ENCODE measurements at regions not wholly inside any gene's neighbourhood (a gene's known extent, or its start where the extent isn't known, plus 50 kb on each side); places are given as distances from the start of the nearest gene placed in this dataset.
"Not testable (repeated sequence)": the region's sequence is repeated elsewhere in the genome, so short reads cannot be mapped to it uniquely, and the experiment has no call there.

DNA sequence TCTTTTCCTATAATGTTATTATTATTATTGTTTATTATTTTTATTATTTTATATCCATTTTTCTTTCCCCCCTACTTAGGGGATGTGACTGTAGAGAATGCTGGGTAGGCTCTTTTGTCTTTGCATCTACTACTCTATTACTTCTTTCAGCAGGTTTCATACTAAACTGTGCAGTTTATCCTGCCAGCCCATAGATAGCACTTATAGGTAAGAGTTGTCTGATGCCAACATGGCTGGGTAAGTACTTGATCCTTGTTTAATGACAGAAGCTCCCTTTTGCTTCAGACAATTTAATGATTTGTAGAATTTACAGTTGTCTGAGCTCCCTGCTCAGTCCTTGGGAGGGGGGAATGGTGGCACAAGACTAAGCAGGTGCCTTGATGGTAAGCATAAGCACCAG is 262.9 kb upstream of the CDH2 start:
- Histone ChIP-seq H3K27me3 (no peaks in the 10 kb centered on the region), H3K4me3 (no peak overlapping the region), H3K27ac (no peak overlapping the region), H3K9me3 (ENCODE audit: low read depth) (no peaks in the 10 kb centered on the region), H3K36me3 (no peaks in the 10 kb centered on the region), H3K4me1 (ENCODE audit: low read depth) (no peaks in the 10 kb centered on the region)
- TF ChIP-seq, protein P1, sequence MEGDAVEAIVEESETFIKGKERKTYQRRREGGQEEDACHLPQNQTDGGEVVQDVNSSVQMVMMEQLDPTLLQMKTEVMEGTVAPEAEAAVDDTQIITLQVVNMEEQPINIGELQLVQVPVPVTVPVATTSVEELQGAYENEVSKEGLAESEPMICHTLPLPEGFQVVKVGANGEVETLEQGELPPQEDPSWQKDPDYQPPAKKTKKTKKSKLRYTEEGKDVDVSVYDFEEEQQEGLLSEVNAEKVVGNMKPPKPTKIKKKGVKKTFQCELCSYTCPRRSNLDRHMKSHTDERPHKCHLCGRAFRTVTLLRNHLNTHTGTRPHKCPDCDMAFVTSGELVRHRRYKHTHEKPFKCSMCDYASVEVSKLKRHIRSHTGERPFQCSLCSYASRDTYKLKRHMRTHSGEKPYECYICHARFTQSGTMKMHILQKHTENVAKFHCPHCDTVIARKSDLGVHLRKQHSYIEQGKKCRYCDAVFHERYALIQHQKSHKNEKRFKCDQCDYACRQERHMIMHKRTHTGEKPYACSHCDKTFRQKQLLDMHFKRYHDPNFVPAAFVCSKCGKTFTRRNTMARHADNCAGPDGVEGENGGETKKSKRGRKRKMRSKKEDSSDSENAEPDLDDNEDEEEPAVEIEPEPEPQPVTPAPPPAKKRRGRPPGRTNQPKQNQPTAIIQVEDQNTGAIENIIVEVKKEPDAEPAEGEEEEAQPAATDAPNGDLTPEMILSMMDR (IDR thresholded peaks at IDR 0.05; ENCODE audit: low read depth, low read length) = peak; percentile 61
- DNase-seq (ENCODE audit: low read depth in 1 of 2, low spot score in 1 of 2) = peak in 1 of 2 donors; percentile 77

DNA sequence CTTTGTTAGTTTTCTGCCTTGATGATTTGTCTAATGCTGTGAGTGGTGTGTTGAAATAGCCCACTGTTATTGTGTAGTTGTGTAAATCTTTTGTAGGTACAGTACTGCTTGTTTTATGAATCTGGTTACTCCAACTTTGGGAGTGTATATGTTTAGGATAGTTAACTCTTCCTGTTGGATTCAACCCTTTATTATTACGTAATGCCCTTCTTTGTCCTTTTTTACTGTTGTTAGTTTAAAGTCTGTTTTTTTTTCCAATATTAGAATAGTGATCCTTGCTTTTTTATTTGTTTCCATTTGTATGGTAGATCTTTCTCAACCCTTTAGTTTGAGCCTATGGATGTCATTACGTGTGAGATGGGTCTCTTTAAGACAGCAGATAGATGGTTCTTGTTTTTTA is 261.5 kb upstream of the CDH2 start:
- Histone ChIP-seq H3K4me1 (ENCODE audit: low read depth) (no peaks in the 10 kb centered on the region), H3K9me3 (ENCODE audit: low read depth) (no peaks in the 10 kb centered on the region), H3K4me3 (no peak overlapping the region), H3K27me3 (no peaks in the 10 kb centered on the region), H3K27ac (no peak overlapping the region), H3K36me3 (no peaks in the 10 kb centered on the region)
- TF ChIP-seq, protein P1 (IDR thresholded peaks at IDR 0.05; ENCODE audit: low read depth, low read length) = no peak
- no peak for DNase-seq (ENCODE audit: low read depth in 1 of 2, low spot score in 1 of 2)

DNA sequence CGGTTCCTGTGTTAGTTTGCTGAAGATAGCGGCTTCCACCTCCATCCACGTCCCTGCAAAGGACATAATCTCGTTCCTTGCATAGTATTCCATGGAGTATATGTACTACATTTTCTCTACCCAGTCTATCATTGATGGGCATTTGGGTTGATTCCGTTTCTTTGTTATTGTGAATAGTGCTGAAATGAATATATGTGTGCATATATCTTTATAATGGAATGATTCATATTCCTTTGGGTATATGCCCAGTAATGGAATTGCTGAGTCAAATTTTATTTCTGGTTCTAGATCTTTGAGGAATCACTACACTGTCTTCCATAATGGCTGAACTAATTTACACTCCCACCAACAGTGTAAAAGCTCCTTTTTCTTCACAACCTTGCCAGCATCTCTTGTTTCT is 255.4 kb upstream of the CDH2 start:
- TF ChIP-seq, protein P1 (IDR thresholded peaks at IDR 0.05; ENCODE audit: low read depth, low read length) = no peak
- peak in 1 of 2 donors; percentile 18 for DNase-seq (ENCODE audit: low read depth in 1 of 2, low spot score in 1 of 2)
- no peaks in the 10 kb centered on the region for H3K9me3 ChIP-seq (ENCODE audit: low read depth)
- H3K36me3 ChIP-seq = no peaks in the 10 kb centered on the region
- no peaks in the 10 kb centered on the region for H3K27me3 ChIP-seq
- no peak overlapping the region for H3K4me3 ChIP-seq
- H3K27ac ChIP-seq = no peak overlapping the region
- no peaks in the 10 kb centered on the region for H3K4me1 ChIP-seq (ENCODE audit: low read depth)

DNA sequence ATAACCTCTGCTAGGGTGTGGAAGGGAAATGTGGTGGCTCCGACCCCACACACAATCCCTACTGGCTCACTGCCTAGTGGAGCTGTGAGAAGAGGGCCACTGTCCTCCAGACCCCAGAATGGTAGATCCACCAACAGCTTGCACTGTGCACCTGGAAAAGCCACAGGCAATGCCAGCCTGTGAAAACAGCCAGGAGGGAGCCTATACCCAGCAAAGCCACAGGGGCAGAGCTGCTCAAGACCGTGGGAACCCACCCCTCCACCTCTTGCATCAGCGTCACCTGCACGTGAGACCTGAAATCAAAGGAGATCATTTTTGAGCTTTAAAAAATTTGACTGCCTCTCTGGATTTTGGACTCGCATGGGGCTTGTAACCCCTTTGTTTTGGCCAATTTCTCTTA is 249.0 kb upstream of the CDH2 start:
- no peaks in the 10 kb centered on the region for H3K27me3 ChIP-seq

DNA sequence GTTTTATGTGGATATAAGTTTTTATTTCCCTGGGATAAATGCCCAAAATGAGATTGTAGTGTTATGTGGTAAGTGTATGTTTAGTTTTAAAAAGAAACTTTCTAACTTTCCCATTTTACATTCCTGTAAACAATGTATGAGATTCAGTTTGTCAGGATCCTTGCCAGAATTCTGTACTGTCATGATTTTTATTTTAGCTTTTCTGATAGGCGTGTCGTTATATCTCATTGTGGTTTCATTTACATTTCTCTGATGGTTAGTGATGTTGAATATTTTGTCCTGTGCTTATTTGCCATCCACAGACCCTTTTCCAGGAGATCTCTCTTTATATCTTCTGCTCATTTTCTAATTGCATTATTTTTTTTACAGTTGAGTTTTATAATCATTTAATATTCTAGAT is 245.6 kb upstream of the CDH2 start:
- H3K36me3 ChIP-seq = no peaks in the 10 kb centered on the region
- TF ChIP-seq, protein P1 (IDR thresholded peaks at IDR 0.05; ENCODE audit: low read depth, low read length) = no peak
- H3K27ac ChIP-seq = no peak overlapping the region
- H3K27me3 ChIP-seq = no peaks in the 10 kb centered on the region
- no peaks in the 10 kb centered on the region for H3K4me1 ChIP-seq (ENCODE audit: low read depth)
- H3K4me3 ChIP-seq = no peak overlapping the region
- no peaks in the 10 kb centered on the region for H3K9me3 ChIP-seq (ENCODE audit: low read depth)
- DNase-seq (ENCODE audit: low read depth in 1 of 2, low spot score in 1 of 2) = no peak

More for the DNA sequence above, 249.0 kb upstream of the CDH2 start:
- Histone ChIP-seq H3K4me3 (no peak overlapping the region), H3K27ac (no peak overlapping the region), H3K36me3 (no peaks in the 10 kb centered on the region), H3K4me1 (ENCODE audit: low read depth) (no peaks in the 10 kb centered on the region), H3K9me3 (ENCODE audit: low read depth) (no peaks in the 10 kb centered on the region)
- TF ChIP-seq, protein P1 (IDR thresholded peaks at IDR 0.05; ENCODE audit: low read depth, low read length) = no peak
- DNase-seq (ENCODE audit: low read depth in 1 of 2, low spot score in 1 of 2) = no peak

DNA sequence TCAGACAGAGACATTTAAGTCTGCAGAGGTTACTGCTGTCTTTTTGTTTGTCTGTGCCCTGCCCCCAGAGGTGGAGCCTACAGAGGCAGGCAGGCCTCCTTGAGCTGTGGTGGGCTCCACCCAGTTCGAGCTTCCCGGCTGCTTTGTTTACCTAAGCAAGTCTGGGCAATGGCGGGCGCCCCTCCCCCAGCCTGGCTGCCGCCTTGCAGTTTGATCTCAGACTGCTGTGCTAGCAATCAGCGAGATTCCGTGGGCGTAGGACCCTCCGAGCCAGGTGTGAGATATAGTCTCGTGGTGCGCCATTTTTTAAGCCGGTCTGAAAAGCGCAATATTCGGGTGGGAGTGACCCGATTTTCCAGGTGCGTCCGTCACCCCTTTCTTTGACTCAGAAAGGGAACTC is 245.0 kb upstream of the CDH2 start:
- not testable (repeated sequence) for H3K27me3 ChIP-seq; DNase-seq (ENCODE audit: low read depth in 1 of 2, low spot score in 1 of 2); H3K36me3 ChIP-seq; H3K27ac ChIP-seq; H3K4me3 ChIP-seq; H3K4me1 ChIP-seq (ENCODE audit: low read depth); H3K9me3 ChIP-seq (ENCODE audit: low read depth)
